Activated CD8-positive, alpha-beta memory T cell treated with anti-CD3 and anti-CD28 coated beads for 36 hours (primary cell): ENCODE measurements at regions not wholly inside any gene's neighbourhood (a gene's known extent, or its start where the extent isn't known, plus 50 kb on each side); places are given as distances from the start of the nearest gene placed in this dataset.

Experiments used
- CTCF ChIA-PET: fragments of 350-600 bp; sonication (Branson Sonifier 250); formaldehyde crosslinking; loops from one replicate; lab custom pipeline; 2021; ENCODE audit warnings: antibody characterized with exemption; lab: Charles Lee
- POLR2A ChIA-PET: fragments of 350-600 bp; sonication (Branson Sonifier 250); formaldehyde crosslinking; loops from one replicate; lab custom pipeline; 2021; ENCODE audit warnings: antibody characterized with exemption; lab: Charles Lee

DNA sequence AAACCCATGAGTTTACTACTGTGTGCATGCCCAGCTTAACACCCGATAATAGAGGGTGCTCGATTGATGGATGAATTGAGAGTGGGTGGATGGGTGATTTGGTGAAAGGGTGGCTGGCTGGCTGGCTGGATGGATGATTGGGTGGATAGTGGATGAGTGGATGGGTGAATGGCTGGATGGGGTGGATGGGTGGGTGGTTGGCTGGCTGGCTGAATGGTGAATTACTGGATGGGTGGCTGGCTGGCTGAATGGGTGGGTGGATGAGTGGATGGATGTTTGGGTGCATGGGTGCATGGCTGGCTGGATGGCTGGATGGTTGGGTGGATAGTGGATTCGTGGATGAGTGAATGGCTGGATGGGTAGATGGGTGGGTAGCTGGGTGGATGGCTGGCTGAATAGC lies 201.1 kb downstream of the IRX1 start:
- ChIA-PET CTCF (no interaction called here), POLR2A (no interaction called here)

- ChIA-PET CTCF (no interaction called here), POLR2A (no interaction called here)
Measured at GRCh38 chr5:3801967-3802366, 206.3 kb downstream of the IRX1 start.

GRCh38 chr5:3809455-3809854 lies 213.8 kb downstream of the IRX1 start:
- POLR2A ChIA-PET = no interaction called here
- CTCF ChIA-PET = no interaction called here

DNA sequence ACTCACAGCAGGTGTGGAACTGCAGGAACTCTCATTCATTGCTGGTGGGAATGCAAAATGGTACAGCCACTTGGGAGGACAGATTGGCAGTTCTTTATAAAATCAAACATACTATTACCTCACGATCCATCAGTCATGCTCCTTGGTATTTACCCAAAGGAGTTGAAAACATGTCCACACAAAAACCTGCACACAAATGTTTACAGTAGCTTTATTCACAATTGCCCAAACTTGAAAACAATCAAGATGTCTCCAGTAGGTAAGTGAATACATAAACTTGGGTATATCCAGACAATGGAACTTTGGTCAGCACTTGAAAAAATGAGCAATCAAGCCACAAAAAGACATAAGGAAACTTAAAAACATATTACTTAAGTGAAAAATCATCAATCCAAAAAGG lies 215.5 kb downstream of the IRX1 start:
- ChIA-PET CTCF (no interaction called here), POLR2A (no interaction called here)

DNA sequence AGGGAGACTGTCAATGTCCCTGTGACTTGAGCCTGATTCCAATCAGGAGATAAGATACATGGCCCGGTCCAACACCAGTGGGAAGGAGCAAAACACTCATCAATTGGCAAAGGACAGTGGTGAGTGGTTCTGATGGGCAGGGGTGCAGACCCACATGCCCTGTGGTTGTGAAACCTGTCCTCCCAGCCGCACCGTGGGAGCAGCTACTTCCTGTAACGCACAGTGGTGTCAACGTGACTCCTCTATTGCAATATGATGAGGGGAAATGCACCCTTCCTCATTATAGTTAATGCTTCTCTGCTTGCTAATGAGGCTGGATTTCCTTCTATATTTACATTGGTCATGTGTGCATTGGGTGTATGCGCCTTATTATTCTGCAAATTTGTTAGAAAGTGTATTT lies 223.0 kb downstream of the IRX1 start:
- ChIA-PET POLR2A (no interaction called here), CTCF (no interaction called here)

GRCh38 chr5:3825531-3826451 lies 230.2 kb downstream of the IRX1 start:
- ChIA-PET CTCF (no interaction called here), POLR2A (no interaction called here)

- ChIA-PET POLR2A (no interaction called here), CTCF (no interaction called here)
Measured at GRCh38 chr5:3827624-3828023, 232.0 kb downstream of the IRX1 start.

- POLR2A ChIA-PET = no interaction called here
- CTCF ChIA-PET = no interaction called here
Measured at GRCh38 chr5:3828761-3829160, 233.1 kb downstream of the IRX1 start.

- ChIA-PET CTCF (no interaction called here), POLR2A (no interaction called here)
Measured at GRCh38 chr5:3833566-3833965, 237.9 kb downstream of the IRX1 start.

GRCh38 chr5:3835811-3836210 lies 240.2 kb downstream of the IRX1 start:
- ChIA-PET CTCF (interaction anchor here (0.6 kb wide), 1 partner anchor 354 kb away, joined by 3 read pairs; no protein-coding TSS in a partner anchor), POLR2A (no interaction called here)

- POLR2A ChIA-PET = no interaction called here
- CTCF ChIA-PET = no interaction called here
Measured at GRCh38 chr5:3836528-3836927, 240.9 kb downstream of the IRX1 start.

DNA sequence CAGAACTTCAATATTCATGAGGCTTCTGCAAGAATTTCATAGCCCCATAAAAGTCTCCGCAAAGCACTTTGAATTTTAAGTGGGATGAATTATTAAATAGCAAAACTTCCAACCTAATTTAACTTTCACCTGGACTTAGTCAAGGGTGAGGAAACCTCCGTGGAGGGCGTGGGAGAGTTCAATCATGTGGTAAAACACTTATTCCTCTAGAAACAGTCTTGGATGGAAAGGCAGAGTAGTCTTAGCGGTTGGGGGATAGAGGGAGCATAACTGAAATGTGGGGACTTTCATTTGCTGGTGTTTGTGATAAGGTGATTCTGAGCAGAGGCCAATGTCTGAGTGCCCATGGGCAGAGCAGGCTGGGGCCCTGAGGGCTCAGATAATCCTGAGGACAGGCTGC lies 241.9 kb downstream of the IRX1 start:
- POLR2A ChIA-PET = no interaction called here
- CTCF ChIA-PET = no interaction called here

DNA sequence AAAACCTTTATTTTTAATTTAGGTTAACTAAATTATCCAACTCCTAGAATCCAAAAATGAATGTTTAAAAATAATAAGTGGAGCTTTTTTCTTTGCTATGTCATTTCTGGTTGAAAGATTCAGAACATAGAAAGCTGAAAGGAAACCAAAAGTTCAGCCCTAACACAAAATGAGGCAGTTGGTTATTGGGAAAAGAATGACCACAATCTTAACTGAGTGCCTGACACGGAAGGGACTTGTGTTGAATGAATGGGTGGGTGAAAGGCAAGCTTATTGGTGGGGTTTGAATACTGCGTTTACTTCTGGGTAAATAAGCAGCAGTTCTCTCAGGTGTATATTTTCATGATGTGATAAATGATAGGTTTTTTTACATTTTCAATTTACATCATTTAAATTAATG lies 243.5 kb downstream of the IRX1 start:
- POLR2A ChIA-PET = no interaction called here
- CTCF ChIA-PET = no interaction called here

GRCh38 chr5:3842591-3842990 lies 247.0 kb downstream of the IRX1 start:
- POLR2A ChIA-PET = no interaction called here
- CTCF ChIA-PET = no interaction called here

GRCh38 chr5:3843706-3844105 lies 248.1 kb downstream of the IRX1 start:
- ChIA-PET CTCF (no interaction called here), POLR2A (no interaction called here)

DNA sequence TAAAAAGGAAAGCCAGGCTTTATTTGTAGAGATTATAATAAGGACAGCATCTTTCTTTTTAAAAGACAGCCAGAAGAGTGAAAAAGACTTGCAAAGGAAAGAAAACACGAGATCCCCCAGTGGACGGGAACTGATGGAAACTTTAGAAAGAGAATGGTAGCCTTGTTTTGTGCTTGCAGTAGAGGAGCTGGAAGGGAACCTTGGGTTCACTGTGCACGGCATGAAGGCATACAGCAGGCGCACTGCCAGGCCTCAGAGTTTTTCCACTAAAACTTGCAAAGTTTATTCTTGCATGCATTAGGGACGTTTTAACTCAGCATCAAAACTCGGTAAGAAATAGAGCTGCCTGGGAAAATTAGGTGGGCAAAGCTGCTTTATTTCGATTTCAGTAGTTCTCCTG lies 248.6 kb downstream of the IRX1 start:
- ChIA-PET POLR2A (no interaction called here), CTCF (no interaction called here)

DNA sequence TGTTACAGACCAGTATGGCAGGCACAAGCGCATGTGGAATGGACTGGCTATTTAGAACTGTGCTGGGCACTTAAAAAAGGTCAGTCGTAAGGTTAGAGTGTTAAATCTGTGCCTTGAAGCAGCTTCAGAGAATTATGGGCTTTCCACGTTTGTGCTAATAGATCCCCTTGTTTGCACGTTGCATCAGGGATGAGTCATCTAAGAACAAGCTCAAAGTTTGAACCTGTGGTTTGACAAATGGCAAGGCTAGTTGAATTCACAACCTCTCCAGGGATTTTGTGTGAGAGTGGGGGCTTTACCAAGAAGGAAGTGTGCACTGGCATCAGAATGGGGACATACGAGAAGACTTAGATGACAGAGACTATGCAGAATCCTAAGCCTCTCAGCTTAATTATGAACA lies 249.6 kb downstream of the IRX1 start:
- ChIA-PET POLR2A (no interaction called here), CTCF (no interaction called here)

GRCh38 chr5:3852161-3852916 lies 256.7 kb downstream of the IRX1 start:
- ChIA-PET CTCF (no interaction called here), POLR2A (no interaction called here)

- CTCF ChIA-PET = no interaction called here
- POLR2A ChIA-PET = no interaction called here
Measured at GRCh38 chr5:3853362-3853761, 257.7 kb downstream of the IRX1 start.

GRCh38 chr5:3854188-3854821 lies 258.7 kb downstream of the IRX1 start:
- ChIA-PET POLR2A (no interaction called here), CTCF (no interaction called here)
